Erythroblast (primary cell): ENCODE measurements at regions not wholly inside any gene's neighbourhood (a gene's known extent, or its start where the extent isn't known, plus 50 kb on each side); places are given as distances from the start of the nearest gene placed in this dataset.

Source experiments
- GATA1 ChIP-seq: IDR thresholded peaks from 2 replicates; pipeline ENCODE4 v1.6.1; 2011; ENCODE audit warnings: low read depth, mild to moderate bottlenecking, control low read depth, low read length, moderate library complexity
- POLR2A ChIP-seq: IDR thresholded peaks from 2 replicates; pipeline ENCODE4 v1.6.1; 2011; ENCODE audit warnings: mild to moderate bottlenecking, low read length

GRCh38 chr18:33983126-33983525, 241.6 kb downstream of the NOL4 start:
- TF ChIP-seq POLR2A: no peak
- no peak for TF ChIP-seq GATA1
